Suprapubic skin (tissue), 4 donors: ENCODE measurements at regions not wholly inside any gene's neighbourhood (a gene's known extent, or its start where the extent isn't known, plus 50 kb on each side); places are given as distances from the start of the nearest gene placed in this dataset.

ENCODE experiments used
- CTCF ChIP-seq, 2 donors: fragments of 200-600 bp in 1 of 2; fragments of 450-650 bp in 1 of 2; sonication (generic) in 1 of 2; IDR thresholded peaks; one replicate each; pipeline ENCODE4 v1.5.1; 2016 to 2019; ENCODE audit warnings: antibody characterized with exemption in 2 of 2, mild to moderate bottlenecking in 1 of 2, moderate library complexity in 1 of 2
- EP300 ChIP-seq: sonication (generic); formaldehyde crosslinking; IDR thresholded peaks from one replicate; pipeline ENCODE4 v1.6.1; 2017; ENCODE audit warnings: antibody characterized with exemption
- POLR2A ChIP-seq, 2 donors: fragments of 450-650 bp; IDR thresholded peaks; one replicate each; pipeline ENCODE4 v1.6.1; 2017; ENCODE audit warnings: antibody characterized with exemption in 2 of 2, mild to moderate bottlenecking in 2 of 2, moderate library complexity in 2 of 2
- POLR2AphosphoS5 ChIP-seq, 3 donors: sonication (generic); formaldehyde crosslinking; IDR thresholded peaks; one replicate each; pipeline ENCODE4 v1.6.1; 2017; ENCODE audit warnings: antibody characterized with exemption in 3 of 3

DNA sequence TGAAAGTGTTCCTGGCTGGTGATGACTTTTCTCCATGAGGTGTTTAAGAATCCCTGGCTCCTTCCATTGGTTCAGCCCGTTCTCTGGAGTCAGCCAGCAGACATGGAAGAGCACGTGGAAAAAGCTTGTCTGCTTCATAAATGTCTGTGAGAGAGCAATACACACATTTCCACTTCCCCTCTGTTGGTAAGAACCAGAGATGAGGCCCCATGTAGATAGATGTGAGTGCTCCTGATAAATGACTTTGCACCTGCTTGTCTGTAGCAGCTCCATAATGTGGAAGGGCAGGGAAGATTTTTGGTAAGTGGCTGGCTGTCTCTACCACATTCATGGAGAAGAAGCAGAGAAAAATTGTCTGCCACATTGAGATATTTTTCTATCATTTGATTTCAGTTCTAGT lies 325.8 kb downstream of the LMO7 start:
- TF ChIP-seq EP300 (no peak), CTCF (IDR thresholded peaks at IDR 0.05) (no peak), POLR2A (IDR thresholded peaks at IDR 0.05) (no peak), POLR2AphosphoS5 (IDR thresholded peaks at IDR 0.05) (no peak)
